Fibroblast of skin of left quadriceps (primary cell): ENCODE measurements at regions not wholly inside any gene's neighbourhood (a gene's known extent, or its start where the extent isn't known, plus 50 kb on each side); places are given as distances from the start of the nearest gene placed in this dataset.
A peak's percentile ranks its signal among the peaks of the same experiment; 100 is the strongest.
"Not testable (repeated sequence)": the region's sequence is repeated elsewhere in the genome, so short reads cannot be mapped to it uniquely, and the experiment has no call there.

ENCODE experiments used
- DNase-seq, 2 experiments: peaks; one replicate each; pipeline ENCODE4 v3.0.0-alpha.2; 2013; ENCODE audit warnings: low read depth in 2 of 2

DNA sequence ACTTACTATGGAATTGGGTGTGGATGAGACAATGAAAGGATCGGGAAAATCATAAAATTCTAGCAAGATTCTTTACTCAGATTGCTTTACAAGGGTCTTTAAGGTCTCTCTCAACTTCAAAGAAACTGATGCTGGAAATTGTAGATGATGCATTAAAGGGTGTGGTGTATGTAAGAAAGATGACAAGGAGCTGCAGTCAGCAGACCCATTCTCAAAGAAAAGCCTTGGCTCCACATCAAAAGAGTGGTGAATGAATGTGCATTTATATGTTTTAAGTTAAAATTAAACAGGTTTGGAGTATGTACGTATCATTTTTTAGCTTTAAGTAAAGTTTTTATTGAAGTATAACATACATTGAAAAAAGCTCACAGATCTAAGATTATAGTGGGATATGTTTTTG is 194.5 kb downstream of the C12orf75 start:
- DNase-seq, result no peak

DNA sequence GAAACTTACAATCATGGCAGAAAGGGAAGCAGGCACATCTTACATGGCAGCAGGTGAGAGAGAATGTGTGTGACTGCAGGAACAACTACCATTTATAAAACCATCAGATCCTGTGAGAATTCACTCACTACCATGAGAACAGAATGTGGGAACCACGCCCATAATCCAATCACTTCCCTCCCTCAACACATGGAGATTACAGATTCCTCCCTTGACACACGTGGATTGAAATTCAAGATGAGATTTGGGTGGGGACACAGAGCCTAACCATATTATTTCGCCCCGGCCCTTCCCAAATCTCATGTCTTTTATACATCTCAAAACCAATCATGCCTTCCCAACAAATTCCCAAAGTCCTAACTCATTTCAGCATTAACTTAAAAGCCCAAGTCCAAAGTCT is 203.6 kb downstream of the C12orf75 start:
- no peak for DNase-seq

- DNase-seq, result not testable (repeated sequence)
These were observed 204.5 kb downstream of the C12orf75 start for GRCh38 chr12:105535033-105535432.

DNA sequence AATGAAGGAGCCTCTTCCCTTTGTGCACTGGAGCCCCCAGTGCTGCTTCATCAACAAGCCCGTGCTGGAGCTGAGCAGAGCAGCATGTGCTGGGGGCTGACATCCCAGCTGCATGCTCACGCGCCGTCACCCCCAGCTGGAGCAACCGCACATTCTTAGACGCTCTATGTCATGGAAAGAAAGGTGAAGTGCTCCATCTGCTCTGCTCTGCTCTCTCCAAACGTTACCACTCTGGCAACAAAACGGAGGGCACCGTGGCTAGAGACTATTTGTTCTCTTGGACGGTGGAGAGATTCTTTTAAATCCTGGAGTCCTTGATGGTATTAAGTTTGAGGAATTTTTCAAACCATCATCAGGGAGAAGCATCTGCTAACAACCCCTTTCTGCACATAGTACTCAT is 208.4 kb downstream of the C12orf75 start:
- DNase-seq, result peak in 1 of 2 experiments; percentile 63

- no peak for DNase-seq
These were observed 209.2 kb downstream of the C12orf75 start for GRCh38 chr12:105539735-105540134.

DNA sequence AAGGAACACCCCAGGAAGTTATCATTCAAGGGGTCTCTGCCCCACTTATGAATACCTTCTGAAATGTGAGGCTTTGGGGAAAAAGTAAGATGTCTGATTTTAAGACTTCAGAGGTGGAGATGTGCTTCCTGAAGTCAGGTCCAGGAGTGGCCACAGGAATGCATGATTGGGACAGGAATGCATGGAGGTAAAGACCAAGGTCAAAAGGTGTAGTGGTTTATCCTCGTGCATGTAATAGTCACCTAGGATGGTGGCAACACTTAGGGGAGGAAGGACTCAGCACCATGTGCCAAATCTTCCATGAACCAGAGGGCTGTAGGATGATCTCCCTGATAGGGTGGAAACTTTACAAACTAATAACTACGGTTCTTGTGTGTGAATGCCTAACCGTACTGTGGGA is 217.3 kb downstream of the C12orf75 start:
- no peak for DNase-seq

- DNase-seq, result no peak
These were observed 218.1 kb downstream of the C12orf75 start for GRCh38 chr12:105548626-105549025.

- no peak for DNase-seq
These were observed 221.6 kb downstream of the C12orf75 start for GRCh38 chr12:105552056-105552455.

GRCh38 chr12:105554223-105554678 is 223.8 kb downstream of the C12orf75 start:
- peak in 1 of 2 experiments; percentile 18 for DNase-seq

GRCh38 chr12:105554856-105555255 is 224.4 kb downstream of the C12orf75 start:
- no peak for DNase-seq

DNA sequence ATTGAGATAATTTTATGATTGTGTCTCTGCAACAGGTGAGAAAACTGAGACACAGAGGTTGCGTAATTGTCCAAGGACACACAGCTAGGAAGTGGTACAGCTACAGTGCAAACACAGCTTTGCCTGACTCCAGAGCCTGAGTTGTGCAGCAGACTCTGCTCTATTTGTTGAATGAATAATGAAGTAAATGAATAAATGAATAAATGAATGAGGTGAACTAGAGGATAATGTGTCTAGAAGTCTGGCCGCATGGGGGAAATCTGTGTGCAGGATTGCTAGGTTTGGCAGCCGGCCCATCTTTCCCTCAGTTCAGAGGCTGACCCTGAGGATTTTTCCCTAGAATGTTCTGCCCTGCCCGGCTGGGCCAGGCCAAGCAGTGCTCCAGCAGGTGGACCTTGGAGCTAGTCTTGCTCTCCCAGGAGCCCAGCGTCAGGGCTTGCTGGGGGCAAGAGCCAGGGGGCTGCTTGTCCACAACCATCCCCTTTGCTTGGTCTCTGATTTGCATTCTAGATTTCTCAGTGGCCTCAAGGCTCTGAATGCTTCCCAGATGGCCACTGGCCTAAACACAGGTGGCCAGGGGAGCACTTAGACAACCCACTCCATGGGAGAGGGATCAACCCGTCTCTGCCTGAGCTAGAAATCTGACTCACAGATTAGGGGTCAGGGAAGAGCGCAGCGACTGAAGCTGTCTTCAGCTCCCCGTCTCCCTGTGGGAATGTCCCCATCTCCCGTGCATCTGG is 225.2 kb downstream of the C12orf75 start:
- DNase-seq, result no peak

DNA sequence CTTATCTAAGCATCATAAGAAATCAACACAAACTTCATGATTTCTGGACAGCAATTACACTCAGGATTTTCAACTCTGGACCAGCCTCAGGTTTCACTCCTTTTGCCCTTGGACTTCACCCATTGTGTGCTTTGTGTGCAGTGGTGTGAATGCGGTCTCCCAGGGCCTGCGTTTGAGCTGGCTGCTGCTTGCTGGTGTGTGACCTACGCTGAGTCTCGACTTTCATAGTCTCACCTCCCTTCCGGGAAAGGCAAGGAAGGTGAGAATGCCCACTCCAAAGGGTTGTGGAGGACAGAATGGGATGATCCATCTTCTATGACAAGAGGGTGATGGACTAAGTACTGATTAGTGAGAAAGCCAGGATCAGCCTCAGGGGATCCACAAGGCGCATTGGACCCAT is 228.8 kb downstream of the C12orf75 start:
- no peak for DNase-seq

GRCh38 chr12:105561546-105562198 is 231.2 kb downstream of the C12orf75 start:
- DNase-seq, result peak; percentile 62 to 65

- DNase-seq, result peak; percentile 90 to 92
These were observed 231.9 kb downstream of the C12orf75 start for GRCh38 chr12:105562199-105562971.

DNA sequence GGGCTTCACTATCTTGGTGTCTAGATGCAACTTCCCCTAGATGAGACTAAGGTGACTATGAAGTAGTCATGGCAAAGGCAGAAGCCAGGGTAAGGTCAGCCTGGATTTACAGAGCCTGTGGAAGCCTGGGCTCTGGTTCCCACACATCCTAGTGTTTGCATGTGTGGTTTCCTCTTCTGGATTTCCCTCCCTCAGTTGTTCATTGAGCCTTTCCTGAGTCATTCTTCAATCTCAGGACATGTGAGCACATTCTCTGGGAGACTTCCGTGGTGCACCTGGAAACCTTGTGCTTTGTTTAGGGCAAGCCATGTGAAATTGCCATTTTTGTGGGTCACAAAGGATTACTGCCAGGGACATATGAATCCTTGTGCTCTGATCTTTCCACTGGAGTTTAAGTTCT is 236.6 kb downstream of the C12orf75 start:
- no peak for DNase-seq

GRCh38 chr12:105569886-105570285 is 239.4 kb downstream of the C12orf75 start:
- no peak for DNase-seq

DNA sequence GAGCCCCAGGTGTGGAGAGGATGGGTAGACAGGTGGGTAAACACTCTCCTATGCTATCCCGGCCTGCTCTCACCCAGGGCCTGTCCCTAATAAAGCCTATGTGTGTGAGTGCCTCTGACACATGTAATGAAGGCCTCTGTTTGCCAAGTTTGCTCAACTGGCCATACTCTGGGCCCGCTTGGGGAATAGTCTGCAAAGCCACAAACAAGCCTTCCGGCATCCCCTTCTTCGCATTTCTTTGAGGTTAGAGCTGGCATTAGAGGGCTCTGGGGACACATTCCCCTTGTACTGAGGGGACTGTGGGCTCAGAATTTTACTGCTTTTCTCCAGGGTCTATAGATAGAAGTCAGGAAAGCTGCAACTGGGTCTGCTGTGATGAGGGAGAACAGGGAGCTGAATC is 240.5 kb downstream of the C12orf75 start:
- no peak for DNase-seq

DNA sequence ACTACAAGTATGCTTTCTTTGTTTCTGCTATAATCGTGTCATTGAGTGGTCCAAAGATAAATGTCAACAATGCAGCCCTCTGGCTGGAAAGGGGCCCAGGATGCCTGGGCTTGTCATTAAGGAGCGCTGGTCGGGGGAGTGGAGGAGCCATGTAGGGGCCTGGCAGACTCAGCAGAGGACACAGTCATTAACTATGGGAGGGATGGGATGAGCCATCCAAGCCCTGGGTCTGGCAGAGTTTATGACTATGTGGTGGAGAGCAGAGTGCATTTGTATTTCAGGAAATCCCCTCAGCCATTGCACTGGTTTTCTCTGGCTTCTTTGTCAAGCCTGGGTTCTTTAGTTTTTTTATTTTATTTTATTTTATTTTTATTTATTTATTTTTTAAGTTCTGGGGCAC is 243.1 kb downstream of the C12orf75 start:
- no peak for DNase-seq

DNA sequence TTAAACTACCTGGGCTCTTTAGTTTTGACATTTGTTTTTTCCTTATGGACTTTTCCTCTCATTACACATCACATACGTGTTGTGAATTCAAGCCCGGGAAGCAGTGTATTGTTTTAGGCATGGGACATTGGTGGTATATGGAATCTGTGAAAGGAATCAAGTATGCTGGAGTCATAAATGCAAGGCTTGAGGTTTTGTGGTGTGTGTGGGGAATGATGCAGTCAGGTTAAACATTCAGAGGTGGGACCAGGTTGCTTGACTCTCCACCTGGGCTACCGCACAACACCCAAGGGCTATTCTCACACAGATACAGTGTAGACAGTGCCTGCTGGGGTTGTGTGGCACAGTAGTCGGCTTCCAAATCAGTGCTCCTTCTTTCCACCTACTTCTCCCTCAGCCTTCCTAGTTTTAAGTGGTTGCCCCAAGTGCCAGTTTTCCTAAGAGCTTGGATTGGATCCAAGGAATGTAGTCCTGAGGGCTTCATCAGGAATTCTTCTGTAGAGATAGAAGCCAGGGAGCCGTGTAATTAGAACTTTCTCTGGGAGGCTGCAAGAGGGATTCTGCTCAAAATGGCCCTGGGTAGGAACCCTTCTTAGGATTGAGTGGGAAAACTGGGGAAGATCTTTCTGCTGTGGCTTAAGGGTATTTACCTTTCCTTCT is 243.7 kb downstream of the C12orf75 start:
- no peak for DNase-seq

DNA sequence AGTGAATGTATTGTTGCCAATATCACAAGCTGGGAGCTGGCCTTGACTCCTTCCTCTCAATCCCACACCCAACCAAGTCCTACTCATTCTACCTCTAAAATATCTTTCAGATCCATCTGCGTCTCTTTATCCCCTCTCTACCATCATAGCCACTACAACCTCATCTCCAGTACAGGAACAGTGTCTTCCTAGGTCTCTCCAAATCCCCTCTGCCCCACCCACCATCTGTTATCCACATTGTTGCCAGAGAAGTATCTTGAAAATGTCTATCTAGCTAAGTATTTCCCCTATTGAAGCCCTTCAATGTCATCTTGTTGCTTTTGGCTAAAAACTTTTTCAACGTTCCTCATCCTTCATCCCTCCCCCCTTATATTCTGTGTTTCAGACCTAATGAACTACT is 244.7 kb downstream of the C12orf75 start:
- DNase-seq, result no peak

DNA sequence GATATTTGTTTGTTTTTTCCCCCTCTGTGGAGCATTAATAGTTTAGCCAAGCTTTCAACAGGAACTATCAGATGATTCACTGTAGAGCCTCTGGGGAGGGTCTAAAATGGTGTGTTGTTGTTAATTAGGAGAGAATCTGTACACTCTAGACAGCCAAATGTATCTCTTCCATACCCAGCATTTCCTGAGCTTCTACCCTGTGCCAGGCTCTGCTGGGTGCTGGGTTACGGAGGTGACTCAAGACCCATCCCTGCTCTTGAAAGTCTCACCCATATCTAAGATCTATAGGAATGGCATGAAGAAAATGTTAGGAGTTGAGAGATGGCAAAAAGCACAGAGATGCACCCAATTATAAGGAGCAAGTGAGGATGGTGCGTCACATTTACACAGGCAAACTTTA is 245.8 kb downstream of the C12orf75 start:
- no peak for DNase-seq

- no peak for DNase-seq
These were observed 250.4 kb downstream of the C12orf75 start for GRCh38 chr12:105580821-105581352.
